K562 (cell line): ENCODE measurements at regions not wholly inside any gene's neighbourhood (a gene's known extent, or its start where the extent isn't known, plus 50 kb on each side); places are given as distances from the start of the nearest gene placed in this dataset.

Experiments used
- ATAC-seq: fragments of 200-7000 bp; cut with Tn5 transposase; 3 replicates; pipeline ENCODE4 v1.9.1; 2020; ENCODE audit warnings: moderate library complexity
- BruUV-seq: library from RNA; stranded (reverse); fragments of 400-500 nt; replicated peaks from 2 replicates; lab custom pipeline; 2021; lab: Mats Ljungman, UMichigan
- CTCF ChIA-PET: fragments of 300-600 bp; formaldehyde crosslinking; extraction: SDS; loops from one replicate; lab custom pipeline; 2021; ENCODE audit warnings: low intra/inter-chr PET ratio; lab: Yijun Ruan, JAX
- POLR2A ChIA-PET: fragments of 300-600, 350-650 bp; sonication (Branson Sonifier 250); formaldehyde crosslinking; extraction: SDS; loops from one replicate; lab custom pipeline; 2021; ENCODE audit warnings: antibody characterized with exemption, inconsistent platforms; lab: Yijun Ruan, JAX
- DNase-seq, 4 experiments: peaks; one replicate each; pipeline versions ENCODE4 v3.0.0 to v3.0.0-alpha.2; 2011 to 2018; ENCODE audit warnings: low spot score in 3 of 4, mixed read lengths in 3 of 4; ENCODE audit errors: extremely low read depth in 1 of 4
- FAIRE-seq: peaks from 2 replicates; lab custom pipeline; 2011; peaks lifted over from hg19 to GRCh38; lab: Jason Lieb, UNC
- H2AFZ ChIP-seq: 2 replicates; pipeline ENCODE4 v1.6.0; 2011; ENCODE audit warnings: low read depth, low read length, control low read depth, inconsistent platforms
- H3K27ac ChIP-seq: fragments of 200-600 bp; 3 replicates; pipeline ENCODE4 v1.8.0; 2011; ENCODE audit warnings: low read depth, mild to moderate bottlenecking, control low read depth, inconsistent platforms, low read length, moderate library complexity, mixed read lengths; ENCODE audit errors: extremely low read depth
- H3K27me3 ChIP-seq, 2 experiments: fragments of 300-600 bp in 1 of 2; 2 replicates in 1 of 2; 3 replicates in 1 of 2; pipeline versions ENCODE4 v1.6.0 to v1.8.0; 2011; ENCODE audit warnings: inconsistent platforms in 2 of 2, low read length in 2 of 2, mild to moderate bottlenecking in 1 of 2, mixed read lengths in 1 of 2, moderate library complexity in 1 of 2; ENCODE audit not compliant: control insufficient read depth in 2 of 2, insufficient read depth in 2 of 2
- H3K36me3 ChIP-seq: fragments of 300-600 bp; 3 replicates; pipeline ENCODE4 v1.8.0; 2011; ENCODE audit warnings: mild to moderate bottlenecking, low read length, inconsistent platforms; ENCODE audit not compliant: control insufficient read depth, insufficient read depth
- H3K4me1 ChIP-seq, 2 experiments: fragments of 200-600 bp in 1 of 2; replicated peaks in 1 of 2; 2 replicates in 1 of 2; 3 replicates in 1 of 2; pipeline versions ENCODE4 v1.5.1 to v1.8.0; 2011; ENCODE audit warnings: inconsistent platforms in 2 of 2, low read length in 2 of 2, mild to moderate bottlenecking in 1 of 2, mixed read lengths in 1 of 2, moderate library complexity in 1 of 2; ENCODE audit not compliant: control insufficient read depth in 2 of 2, insufficient read depth in 2 of 2
- H3K4me2 ChIP-seq: 2 replicates; pipeline ENCODE4 v1.6.1; 2011; ENCODE audit warnings: low read length, control low read depth, inconsistent platforms, mixed read lengths; ENCODE audit not compliant: insufficient read depth
- H3K4me3 ChIP-seq: fragments of 200-600 bp; sonication (generic), shearing (Covaris generic); 2 replicates; pipeline ENCODE4 v1.5.1; 2016; ENCODE audit warnings: control low read depth, inconsistent platforms
- H3K79me2 ChIP-seq: fragments of 200-600 bp; 3 replicates; pipeline ENCODE4 v1.8.0; 2011; ENCODE audit warnings: low read length, inconsistent platforms; ENCODE audit not compliant: control insufficient read depth, insufficient read depth
- H3K9ac ChIP-seq, 2 experiments: 2 replicates each; pipeline versions ENCODE4 v1.6.0 to v1.6.1; 2011; ENCODE audit warnings: low read depth in 2 of 2, low read length in 2 of 2, control low read depth in 1 of 2, inconsistent platforms in 1 of 2, mild to moderate bottlenecking in 1 of 2, mixed read lengths in 1 of 2; ENCODE audit not compliant: insufficient read depth in 1 of 2
- H3K9me1 ChIP-seq: one replicate; pipeline ENCODE4 v1.6.0; 2011; ENCODE audit warnings: inconsistent platforms, mild to moderate bottlenecking, low read length, moderate library complexity; ENCODE audit not compliant: control insufficient read depth, insufficient read depth
- H3K9me3 ChIP-seq: replicated peaks from 2 replicates; pipeline ENCODE4 v1.5.1; 2011; ENCODE audit warnings: low read depth, low read length, inconsistent platforms; ENCODE audit not compliant: control insufficient read depth, insufficient read depth
- H4K20me1 ChIP-seq: replicated peaks from 2 replicates; pipeline ENCODE4 v1.6.1; 2011; ENCODE audit warnings: low read length, inconsistent platforms, mixed read lengths; ENCODE audit not compliant: control insufficient read depth, insufficient read depth
- BACH1 ChIP-seq: fragments of 200-800 bp; sonication (Bioruptor generic); IDR thresholded peaks from 2 replicates; pipeline ENCODE4 v1.6.1; 2016; ENCODE audit warnings: missing genetic modification characterization, missing compliant biosample characterization
- FOXA1 ChIP-seq: fragments of 450-650 bp; IDR thresholded peaks from 2 replicates; pipeline ENCODE4 v1.6.1; 2016; ENCODE audit warnings: mild to moderate bottlenecking, borderline replicate concordance
- FOXJ3 ChIP-seq: sonication (generic); formaldehyde crosslinking; IDR thresholded peaks from 2 replicates; pipeline ENCODE4 v1.4.0; 2020; ENCODE audit warnings: mild to moderate bottlenecking, missing genetic modification reagents
- FOXK2 ChIP-seq, 2 experiments: fragments of 450-650 bp; IDR thresholded peaks in 1 of 2; conservative IDR thresholded peaks in 1 of 2; 2 replicates each; pipeline ENCODE4 v1.6.1; 2016; ENCODE audit warnings: low read depth in 2 of 2, mild to moderate bottlenecking in 1 of 2
- KDM5B ChIP-seq: fragments of 200-600 bp; sonication (generic); IDR thresholded peaks from 2 replicates; pipeline ENCODE4 v1.6.1; 2012; ENCODE audit warnings: low read depth, mild to moderate bottlenecking, moderate library complexity, low read length, control low read depth, inconsistent platforms; ENCODE audit not compliant: insufficient replicate concordance
- POLR2AphosphoS2 ChIP-seq: IDR thresholded peaks from 2 replicates; pipeline ENCODE4 v1.6.1; 2012; ENCODE audit warnings: low read length, improper control_type of control experiment
- TAL1 ChIP-seq: fragments of 450-650 bp; IDR thresholded peaks from 2 replicates; pipeline ENCODE4 v1.6.1; 2016; ENCODE audit warnings: mild to moderate bottlenecking
- WGBS: fragments of 100-300 bp; shearing (Covaris generic); methylation state at CpG from one replicate; pipeline ENCODE4 v1.1.6; 2016; ENCODE audit warnings: low coverage, mixed read lengths; ENCODE audit not compliant: insufficient coverage; ENCODE audit errors: missing lambda C conversion rate; 5-methylcytosine and 5-hydroxymethylcytosine counted together
- in situ Hi-C: fragments of 300-500 bp; cut with MboI; formaldehyde crosslinking; loops from 4 replicates; pipeline ENCODE4 v1.15.0; 2018; ENCODE audit warnings: inconsistent platforms, mixed read lengths
- intact Hi-C: fragments of 100-400 bp; cut with micrococcal nuclease; formaldehyde crosslinking; loops from 2 replicates; pipeline ENCODE4 v1.14.2; 2022
- TF ChIP-seq, protein P1 (sequence below): fragments of 450-650 bp; formaldehyde crosslinking; conservative IDR thresholded peaks from 2 replicates; pipeline ENCODE4 v1.4.0; 2022; ENCODE audit warnings: mild to moderate bottlenecking, missing genetic modification characterization
- TF ChIP-seq, protein P2 (sequence below): fragments of 250-450 bp; sonication (Bioruptor Pico); IDR thresholded peaks from 2 replicates; pipeline ENCODE4 v1.8.0; 2022; ENCODE audit warnings: inconsistent platforms, mild to moderate bottlenecking, moderate library complexity, borderline replicate concordance
- TF ChIP-seq, protein P3 (sequence below): sonication (generic); formaldehyde crosslinking; IDR thresholded peaks from 2 replicates; pipeline ENCODE4 v1.8.0; 2022; ENCODE audit warnings: mild to moderate bottlenecking, missing genetic modification reagents

DNA sequence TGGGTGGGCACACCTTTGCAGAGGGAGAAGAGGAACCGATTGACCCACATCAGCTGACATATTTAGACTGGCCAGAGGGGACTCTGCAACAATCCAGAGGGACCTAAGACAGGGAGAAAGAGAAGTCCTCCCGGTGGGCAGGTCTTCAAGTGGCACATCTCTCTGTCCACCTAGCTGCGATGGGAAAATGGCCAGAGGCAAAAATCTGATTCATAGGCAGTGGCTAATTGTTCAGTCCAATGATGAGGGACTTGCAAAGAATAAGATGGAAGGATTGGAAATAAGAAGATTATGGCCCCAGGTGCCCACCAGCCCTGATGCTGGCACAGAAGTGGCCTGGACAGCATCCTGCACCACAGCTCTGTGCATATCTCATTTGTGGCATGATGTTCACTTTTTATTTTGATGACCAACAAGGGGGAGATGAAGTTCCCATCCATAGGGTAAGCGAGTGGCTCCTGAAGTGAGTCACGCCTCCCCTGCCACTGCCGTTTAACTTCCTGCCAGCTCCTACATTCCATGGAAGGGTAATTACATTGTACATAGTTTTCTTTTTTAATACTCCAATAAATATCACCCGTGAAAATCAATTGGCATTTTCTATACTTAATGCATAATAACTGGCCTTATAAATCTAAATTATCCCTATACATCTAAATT, 659.6 kb downstream of the MATN1 start:
- Histone ChIP-seq H3K9me1 (no peaks in the 10 kb centered on the region), H3K4me1 (no peaks in the 10 kb centered on the region), H3K9ac (no peak overlapping the region), H2AFZ (no peak overlapping the region), H3K9me3 (no peaks in the 10 kb centered on the region), H3K27me3 (peaks cover 0 to 7% of the 10 kb centered on the region in 2 experiments; a peak in 2 of 5 replicates), H3K4me2 (no peak overlapping the region), H3K79me2 (no peaks in the 10 kb centered on the region), H3K4me3 (no peak overlapping the region), H4K20me1 (peaks cover 6% of the 10 kb centered on the region; the same call in 1 of the 2 replicates), H3K27ac (no peak overlapping the region), H3K36me3 (no peaks in the 10 kb centered on the region)
- no peak for DNase-seq
- BruUV-seq = no TSS peak
- in situ Hi-C loops = no loop called here
- WGBS = under 1% methylated on average over 7 of the region's 7 CpGs
- no peak for FAIRE-seq
- TF ChIP-seq FOXK2 (conservative IDR thresholded peaks at IDR 0.05 in 1 of 2, IDR thresholded peaks at IDR 0.05 in 1 of 2; ENCODE audit: low read depth in 2 of 2) = no peak
- no peak for TF ChIP-seq FOXJ3
- TF ChIP-seq KDM5B = no peak
- no peak for TF ChIP-seq TAL1
- TF ChIP-seq FOXA1 = no peak
- TF ChIP-seq, protein P1, sequence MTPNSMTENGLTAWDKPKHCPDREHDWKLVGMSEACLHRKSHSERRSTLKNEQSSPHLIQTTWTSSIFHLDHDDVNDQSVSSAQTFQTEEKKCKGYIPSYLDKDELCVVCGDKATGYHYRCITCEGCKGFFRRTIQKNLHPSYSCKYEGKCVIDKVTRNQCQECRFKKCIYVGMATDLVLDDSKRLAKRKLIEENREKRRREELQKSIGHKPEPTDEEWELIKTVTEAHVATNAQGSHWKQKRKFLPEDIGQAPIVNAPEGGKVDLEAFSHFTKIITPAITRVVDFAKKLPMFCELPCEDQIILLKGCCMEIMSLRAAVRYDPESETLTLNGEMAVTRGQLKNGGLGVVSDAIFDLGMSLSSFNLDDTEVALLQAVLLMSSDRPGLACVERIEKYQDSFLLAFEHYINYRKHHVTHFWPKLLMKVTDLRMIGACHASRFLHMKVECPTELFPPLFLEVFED (CRISPR knock-in tag) = no peak
- TF ChIP-seq, protein P2, sequence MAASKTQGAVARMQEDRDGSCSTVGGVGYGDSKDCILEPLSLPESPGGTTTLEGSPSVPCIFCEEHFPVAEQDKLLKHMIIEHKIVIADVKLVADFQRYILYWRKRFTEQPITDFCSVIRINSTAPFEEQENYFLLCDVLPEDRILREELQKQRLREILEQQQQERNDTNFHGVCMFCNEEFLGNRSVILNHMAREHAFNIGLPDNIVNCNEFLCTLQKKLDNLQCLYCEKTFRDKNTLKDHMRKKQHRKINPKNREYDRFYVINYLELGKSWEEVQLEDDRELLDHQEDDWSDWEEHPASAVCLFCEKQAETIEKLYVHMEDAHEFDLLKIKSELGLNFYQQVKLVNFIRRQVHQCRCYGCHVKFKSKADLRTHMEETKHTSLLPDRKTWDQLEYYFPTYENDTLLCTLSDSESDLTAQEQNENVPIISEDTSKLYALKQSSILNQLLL (CRISPR knock-in tag) = no peak
- no peak for TF ChIP-seq POLR2AphosphoS2
- no peak for TF ChIP-seq BACH1 (tag)
- TF ChIP-seq, protein P3, sequence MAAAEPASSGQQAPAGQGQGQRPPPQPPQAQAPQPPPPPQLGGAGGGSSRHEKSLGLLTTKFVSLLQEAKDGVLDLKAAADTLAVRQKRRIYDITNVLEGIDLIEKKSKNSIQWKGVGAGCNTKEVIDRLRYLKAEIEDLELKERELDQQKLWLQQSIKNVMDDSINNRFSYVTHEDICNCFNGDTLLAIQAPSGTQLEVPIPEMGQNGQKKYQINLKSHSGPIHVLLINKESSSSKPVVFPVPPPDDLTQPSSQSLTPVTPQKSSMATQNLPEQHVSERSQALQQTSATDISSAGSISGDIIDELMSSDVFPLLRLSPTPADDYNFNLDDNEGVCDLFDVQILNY = no peak
- no peak for ATAC-seq
- ChIA-PET CTCF (no interaction called here), POLR2A (interaction anchor here (0.6 to 0.8 kb wide), 2 partner anchors 8 to 833 kb away, joined by 3 read pairs; no protein-coding TSS in a partner anchor)
- intact Hi-C loops = no loop called here
